Stimulated activated CD4-positive, alpha-beta T cell treated with anti-CD3 and anti-CD28 coated beads, Interleukin-4, amount 100 ng/mL, for 4 hours (primary cell): ENCODE measurements at regions not wholly inside any gene's neighbourhood (a gene's known extent, or its start where the extent isn't known, plus 50 kb on each side); places are given as distances from the start of the nearest gene placed in this dataset.

Source experiments
- DNase-seq, 2 experiments: peaks; one replicate each; pipeline ENCODE4 v3.0.0-alpha.2; 2020

- no peak for DNase-seq
Observed at GRCh38 chr15:88403351-88403791, 63.8 kb downstream of the MRPL46 start.

- DNase-seq, result no peak
Observed at GRCh38 chr15:88401996-88402656, 65.1 kb downstream of the MRPL46 start.

GRCh38 chr15:88401251-88401995, 65.8 kb downstream of the MRPL46 start:
- no peak for DNase-seq

GRCh38 chr15:88400591-88401250, 66.5 kb downstream of the MRPL46 start:
- DNase-seq, result no peak

- DNase-seq, result no peak
Observed at GRCh38 chr15:88400084-88400483, 67.1 kb downstream of the MRPL46 start.

- DNase-seq, result no peak
Observed at GRCh38 chr15:88399021-88399685, 68.0 kb downstream of the MRPL46 start.

GRCh38 chr15:88398011-88398410, 69.2 kb downstream of the MRPL46 start:
- no peak for DNase-seq

GRCh38 chr15:88397506-88397905, 69.7 kb downstream of the MRPL46 start:
- DNase-seq, result no peak

- no peak for DNase-seq
Observed at GRCh38 chr15:88395872-88396781, 71.1 kb downstream of the MRPL46 start.

- no peak for DNase-seq
Observed at GRCh38 chr15:88395241-88395640, 71.9 kb downstream of the MRPL46 start.

- no peak for DNase-seq
Observed at GRCh38 chr15:88394553-88395145, 72.5 kb downstream of the MRPL46 start.

- no peak for DNase-seq
Observed at GRCh38 chr15:88393719-88394519, 73.3 kb downstream of the MRPL46 start.

GRCh38 chr15:88391700-88392099, 75.5 kb downstream of the MRPL46 start:
- no peak for DNase-seq

- DNase-seq, result no peak
Observed at GRCh38 chr15:88391006-88391405, 76.2 kb downstream of the MRPL46 start.

GRCh38 chr15:88390164-88390901, 76.9 kb downstream of the MRPL46 start:
- DNase-seq, result no peak

- DNase-seq, result no peak
Observed at GRCh38 chr15:88389120-88389519, 78.1 kb downstream of the MRPL46 start.

GRCh38 chr15:88388686-88389085, 78.5 kb downstream of the MRPL46 start:
- no peak for DNase-seq

GRCh38 chr15:88385078-88385700, 82.0 kb downstream of the MRPL46 start:
- no peak for DNase-seq

GRCh38 chr15:88383354-88383753, 83.8 kb downstream of the MRPL46 start:
- no peak for DNase-seq

GRCh38 chr15:88382482-88382983, 84.7 kb downstream of the MRPL46 start:
- DNase-seq, result no peak
